ENCODE measurements at regions not wholly inside any gene's neighbourhood (a gene's known extent, or its start where the extent isn't known, plus 50 kb on each side); places are given as distances from the start of the nearest gene placed in this dataset.
"Not testable (repeated sequence)": the region's sequence is repeated elsewhere in the genome, so short reads cannot be mapped to it uniquely, and the experiment has no call there.

- no peak for DNase-seq
These were observed 56.0 kb upstream of the RAB6C start for GRCh38 chr2:129923265-129924091.

- DNase-seq, result not testable (repeated sequence)
These were observed 55.4 kb upstream of the RAB6C start for GRCh38 chr2:129924115-129924514.

- no peak for DNase-seq
These were observed 54.1 kb upstream of the RAB6C start for GRCh38 chr2:129925381-129925780.

GRCh38 chr2:129927696-129928095 is 51.8 kb upstream of the RAB6C start:
- DNase-seq, result no peak

- no peak for DNase-seq
These were observed 49.9 kb upstream of the RAB6C start for GRCh38 chr2:129929321-129930290.

Measured in activated CD4-positive, CD25-positive, alpha-beta regulatory T cell (primary cell).